Omental fat pad (tissue), 3 donors: ENCODE measurements at regions not wholly inside any gene's neighbourhood (a gene's known extent, or its start where the extent isn't known, plus 50 kb on each side); places are given as distances from the start of the nearest gene placed in this dataset.

ENCODE experiments used
- ATAC-seq: fragments of 150-250 bp; one replicate; pipeline ENCODE4 v1.9.1; 2016; ENCODE audit warnings: mild to moderate bottlenecking, moderate library complexity; ENCODE audit not compliant: low FRiP score
- DNase-seq: peaks from one replicate; pipeline ENCODE4 v3.0.0-alpha.2; 2019; ENCODE audit warnings: low spot score
- TF ChIP-seq, protein P1 (sequence below), 3 donors: fragments of 450-650 bp; IDR thresholded peaks; one replicate each; pipeline ENCODE4 v1.5.1; 2016 to 2017; ENCODE audit warnings: antibody characterized with exemption in 3 of 3, mild to moderate bottlenecking in 3 of 3, moderate library complexity in 2 of 3

DNA sequence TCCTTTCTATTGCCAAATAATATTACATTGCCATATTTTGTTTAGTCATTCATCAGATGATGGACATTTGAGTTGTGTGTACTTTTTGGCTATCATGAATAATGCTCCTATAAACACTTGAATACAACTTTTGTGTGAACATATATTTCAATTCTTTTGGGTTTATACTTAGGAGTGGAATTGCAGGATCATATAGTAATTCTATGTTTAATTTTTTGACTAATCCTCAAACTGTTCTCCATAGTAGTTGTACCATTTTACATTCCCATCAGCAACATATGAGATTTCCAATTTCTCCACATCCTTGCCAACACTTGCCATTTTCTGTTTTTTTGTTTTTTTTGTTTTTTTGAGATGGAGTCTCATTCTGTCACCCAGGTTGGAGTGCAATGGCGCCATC lies 87.2 kb downstream of the B3GNT2 start:
- DNase-seq = no peak
- TF ChIP-seq, protein P1, sequence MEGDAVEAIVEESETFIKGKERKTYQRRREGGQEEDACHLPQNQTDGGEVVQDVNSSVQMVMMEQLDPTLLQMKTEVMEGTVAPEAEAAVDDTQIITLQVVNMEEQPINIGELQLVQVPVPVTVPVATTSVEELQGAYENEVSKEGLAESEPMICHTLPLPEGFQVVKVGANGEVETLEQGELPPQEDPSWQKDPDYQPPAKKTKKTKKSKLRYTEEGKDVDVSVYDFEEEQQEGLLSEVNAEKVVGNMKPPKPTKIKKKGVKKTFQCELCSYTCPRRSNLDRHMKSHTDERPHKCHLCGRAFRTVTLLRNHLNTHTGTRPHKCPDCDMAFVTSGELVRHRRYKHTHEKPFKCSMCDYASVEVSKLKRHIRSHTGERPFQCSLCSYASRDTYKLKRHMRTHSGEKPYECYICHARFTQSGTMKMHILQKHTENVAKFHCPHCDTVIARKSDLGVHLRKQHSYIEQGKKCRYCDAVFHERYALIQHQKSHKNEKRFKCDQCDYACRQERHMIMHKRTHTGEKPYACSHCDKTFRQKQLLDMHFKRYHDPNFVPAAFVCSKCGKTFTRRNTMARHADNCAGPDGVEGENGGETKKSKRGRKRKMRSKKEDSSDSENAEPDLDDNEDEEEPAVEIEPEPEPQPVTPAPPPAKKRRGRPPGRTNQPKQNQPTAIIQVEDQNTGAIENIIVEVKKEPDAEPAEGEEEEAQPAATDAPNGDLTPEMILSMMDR (IDR thresholded peaks at IDR 0.05) = no peak
- ATAC-seq = no peak

- DNase-seq (no peak), ATAC-seq (no peak)
- TF ChIP-seq, protein P1 (IDR thresholded peaks at IDR 0.05) = no peak
These were observed 85.7 kb downstream of the B3GNT2 start for GRCh38 chr2:62281663-62282062.

GRCh38 chr2:62277688-62278087 lies 81.8 kb downstream of the B3GNT2 start:
- no peak for ATAC-seq
- DNase-seq = no peak
- TF ChIP-seq, protein P1 (IDR thresholded peaks at IDR 0.05) = no peak
